HL-60 (cell line): ENCODE measurements at regions not wholly inside any gene's neighbourhood (a gene's known extent, or its start where the extent isn't known, plus 50 kb on each side); places are given as distances from the start of the nearest gene placed in this dataset.

Experiments used
- DNase-seq, 2 experiments: peaks; one replicate each; pipeline ENCODE4 v3.0.0-alpha.2; 2010 to 2020; ENCODE audit warnings: low read depth in 1 of 2, low spot score in 1 of 2
- H3K27ac ChIP-seq: fragments of 250-450 bp; sonication (Bioruptor Pico); replicated peaks from 2 replicates; pipeline ENCODE4 v1.5.1; 2020; ENCODE audit warnings: mild to moderate bottlenecking, moderate library complexity
- H3K27me3 ChIP-seq: fragments of 250-450 bp; sonication (Bioruptor Pico); 2 replicates; pipeline ENCODE4 v1.5.1; 2021; ENCODE audit warnings: mild to moderate bottlenecking, moderate library complexity; ENCODE audit not compliant: insufficient read depth, poor library complexity, severe bottlenecking
- H3K4me3 ChIP-seq: replicated peaks from 2 replicates; pipeline ENCODE4 v1.5.1; 2011; ENCODE audit warnings: mild to moderate bottlenecking, control low read depth, low read length; ENCODE audit not compliant: insufficient read depth
- GABPA ChIP-seq: IDR thresholded peaks from 2 replicates; pipeline ENCODE4 v1.6.1; 2012; ENCODE audit warnings: low read depth
- POLR2AphosphoS5 ChIP-seq: IDR thresholded peaks from 2 replicates; pipeline ENCODE4 v1.6.1; 2012; ENCODE audit warnings: low read depth
- SPI1 ChIP-seq: IDR thresholded peaks from 2 replicates; pipeline ENCODE4 v1.6.1; 2012; ENCODE audit warnings: low read depth, mild to moderate bottlenecking, borderline replicate concordance
- TF ChIP-seq, protein P1 (sequence below): IDR thresholded peaks from 2 replicates; pipeline ENCODE4 v1.6.1; 2012; ENCODE audit warnings: low read depth; ENCODE audit not compliant: insufficient replicate concordance
- TF ChIP-seq, protein P2 (sequence below): IDR thresholded peaks from one replicate; pipeline ENCODE4 v1.5.1; 2011; ENCODE audit warnings: low read length, control low read depth, inconsistent platforms; ENCODE audit not compliant: insufficient read depth

DNA sequence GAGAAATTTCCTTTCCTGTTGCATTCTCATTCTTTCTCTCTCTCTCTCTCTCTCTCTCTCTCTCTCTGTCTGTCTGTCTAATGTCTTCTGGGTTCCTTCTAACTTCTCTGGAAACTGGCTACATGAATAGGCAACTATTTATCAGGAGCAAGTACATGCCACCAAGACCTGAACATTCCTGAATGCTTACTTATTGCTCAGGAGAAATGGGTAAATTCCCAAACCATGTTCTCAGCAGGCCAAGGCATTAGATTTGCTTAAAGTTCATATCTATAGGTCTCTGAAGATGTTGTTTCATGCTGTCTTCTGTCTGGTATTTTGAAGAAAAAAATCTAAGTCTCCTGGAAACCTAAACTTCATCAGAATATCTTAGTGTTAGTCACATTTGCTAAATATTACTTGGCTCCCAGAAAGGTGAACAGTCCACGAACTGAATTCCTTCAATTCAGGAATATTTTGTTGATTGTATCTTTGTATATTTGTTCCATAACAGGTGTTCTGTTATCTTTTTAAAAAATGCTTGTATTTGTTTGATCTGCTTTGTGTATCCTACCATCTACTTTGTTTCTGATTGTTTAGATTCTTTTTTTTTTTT, 77.2 kb upstream of the FIGN start:
- TF ChIP-seq, protein P1, sequence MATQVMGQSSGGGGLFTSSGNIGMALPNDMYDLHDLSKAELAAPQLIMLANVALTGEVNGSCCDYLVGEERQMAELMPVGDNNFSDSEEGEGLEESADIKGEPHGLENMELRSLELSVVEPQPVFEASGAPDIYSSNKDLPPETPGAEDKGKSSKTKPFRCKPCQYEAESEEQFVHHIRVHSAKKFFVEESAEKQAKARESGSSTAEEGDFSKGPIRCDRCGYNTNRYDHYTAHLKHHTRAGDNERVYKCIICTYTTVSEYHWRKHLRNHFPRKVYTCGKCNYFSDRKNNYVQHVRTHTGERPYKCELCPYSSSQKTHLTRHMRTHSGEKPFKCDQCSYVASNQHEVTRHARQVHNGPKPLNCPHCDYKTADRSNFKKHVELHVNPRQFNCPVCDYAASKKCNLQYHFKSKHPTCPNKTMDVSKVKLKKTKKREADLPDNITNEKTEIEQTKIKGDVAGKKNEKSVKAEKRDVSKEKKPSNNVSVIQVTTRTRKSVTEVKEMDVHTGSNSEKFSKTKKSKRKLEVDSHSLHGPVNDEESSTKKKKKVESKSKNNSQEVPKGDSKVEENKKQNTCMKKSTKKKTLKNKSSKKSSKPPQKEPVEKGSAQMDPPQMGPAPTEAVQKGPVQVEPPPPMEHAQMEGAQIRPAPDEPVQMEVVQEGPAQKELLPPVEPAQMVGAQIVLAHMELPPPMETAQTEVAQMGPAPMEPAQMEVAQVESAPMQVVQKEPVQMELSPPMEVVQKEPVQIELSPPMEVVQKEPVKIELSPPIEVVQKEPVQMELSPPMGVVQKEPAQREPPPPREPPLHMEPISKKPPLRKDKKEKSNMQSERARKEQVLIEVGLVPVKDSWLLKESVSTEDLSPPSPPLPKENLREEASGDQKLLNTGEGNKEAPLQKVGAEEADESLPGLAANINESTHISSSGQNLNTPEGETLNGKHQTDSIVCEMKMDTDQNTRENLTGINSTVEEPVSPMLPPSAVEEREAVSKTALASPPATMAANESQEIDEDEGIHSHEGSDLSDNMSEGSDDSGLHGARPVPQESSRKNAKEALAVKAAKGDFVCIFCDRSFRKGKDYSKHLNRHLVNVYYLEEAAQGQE: no peak
- TF ChIP-seq, protein P2, sequence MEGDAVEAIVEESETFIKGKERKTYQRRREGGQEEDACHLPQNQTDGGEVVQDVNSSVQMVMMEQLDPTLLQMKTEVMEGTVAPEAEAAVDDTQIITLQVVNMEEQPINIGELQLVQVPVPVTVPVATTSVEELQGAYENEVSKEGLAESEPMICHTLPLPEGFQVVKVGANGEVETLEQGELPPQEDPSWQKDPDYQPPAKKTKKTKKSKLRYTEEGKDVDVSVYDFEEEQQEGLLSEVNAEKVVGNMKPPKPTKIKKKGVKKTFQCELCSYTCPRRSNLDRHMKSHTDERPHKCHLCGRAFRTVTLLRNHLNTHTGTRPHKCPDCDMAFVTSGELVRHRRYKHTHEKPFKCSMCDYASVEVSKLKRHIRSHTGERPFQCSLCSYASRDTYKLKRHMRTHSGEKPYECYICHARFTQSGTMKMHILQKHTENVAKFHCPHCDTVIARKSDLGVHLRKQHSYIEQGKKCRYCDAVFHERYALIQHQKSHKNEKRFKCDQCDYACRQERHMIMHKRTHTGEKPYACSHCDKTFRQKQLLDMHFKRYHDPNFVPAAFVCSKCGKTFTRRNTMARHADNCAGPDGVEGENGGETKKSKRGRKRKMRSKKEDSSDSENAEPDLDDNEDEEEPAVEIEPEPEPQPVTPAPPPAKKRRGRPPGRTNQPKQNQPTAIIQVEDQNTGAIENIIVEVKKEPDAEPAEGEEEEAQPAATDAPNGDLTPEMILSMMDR: no peak
- no peak for TF ChIP-seq POLR2AphosphoS5
- TF ChIP-seq GABPA: no peak
- no peak for TF ChIP-seq SPI1
- no peak for DNase-seq
- Histone ChIP-seq H3K27me3 (no peaks in the 10 kb centered on the region), H3K4me3 (no peak overlapping the region), H3K27ac (no peak overlapping the region)

DNA sequence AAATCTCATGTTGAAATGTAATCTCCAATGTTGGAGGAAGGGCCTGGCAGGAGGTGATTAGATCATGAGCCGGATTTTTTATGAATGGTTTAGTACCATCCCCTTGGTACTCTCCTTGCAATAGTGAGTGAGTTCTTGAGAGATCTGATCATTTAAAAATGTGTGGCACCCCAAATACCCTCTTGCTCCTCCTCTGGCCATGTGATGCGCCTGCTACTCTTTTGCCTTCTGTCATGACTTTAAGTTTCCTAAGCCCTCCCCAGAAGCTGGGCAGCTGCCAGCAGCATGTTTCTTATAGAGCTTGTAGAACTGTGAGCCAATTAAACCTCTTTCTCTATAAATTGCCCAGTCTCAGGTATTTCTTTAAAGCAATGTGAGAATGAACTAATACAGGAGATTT, 72.6 kb upstream of the FIGN start:
- TF ChIP-seq POLR2AphosphoS5: no peak
- TF ChIP-seq, protein P2: no peak
- TF ChIP-seq GABPA: no peak
- no peak for TF ChIP-seq SPI1
- TF ChIP-seq, protein P1: no peak
- no peaks in the 10 kb centered on the region for H3K27me3 ChIP-seq
- no peak overlapping the region for H3K4me3 ChIP-seq
- H3K27ac ChIP-seq: no peak overlapping the region
- no peak for DNase-seq

DNA sequence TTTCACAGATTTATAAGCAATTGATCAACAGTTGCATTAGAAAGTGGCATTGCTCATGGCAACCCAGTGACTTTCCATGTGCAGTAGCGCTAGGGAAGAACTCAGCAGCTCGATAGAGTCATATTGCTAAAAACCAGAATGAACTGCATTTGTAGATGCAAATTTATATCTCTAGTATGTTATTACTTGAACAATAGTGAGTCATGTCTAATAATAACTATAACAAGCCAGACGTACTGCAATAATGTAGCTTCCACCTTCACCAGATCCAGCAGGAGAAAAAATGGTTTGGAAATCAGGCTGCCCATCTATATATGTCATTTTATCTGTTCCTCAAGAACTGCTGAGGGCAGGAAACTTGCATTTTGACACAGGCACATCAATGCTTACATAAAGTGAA, 66.5 kb upstream of the FIGN start:
- Histone ChIP-seq H3K27me3 (no peaks in the 10 kb centered on the region), H3K27ac (no peak overlapping the region), H3K4me3 (no peak overlapping the region)
- DNase-seq: no peak
- TF ChIP-seq GABPA (no peak), POLR2AphosphoS5 (no peak), SPI1 (no peak)
- TF ChIP-seq, protein P1: no peak
- TF ChIP-seq, protein P2: no peak
